Dermis microvascular lymphatic vessel endothelial cell (primary cell): ENCODE measurements at regions not wholly inside any gene's neighbourhood (a gene's known extent, or its start where the extent isn't known, plus 50 kb on each side); places are given as distances from the start of the nearest gene placed in this dataset.

ENCODE experiments used
- DNase-seq, 2 donors: peaks; one replicate each; pipeline versions ENCODE4 v3.0.0 to v3.0.0-alpha.2; 2010; ENCODE audit warnings: low read depth in 2 of 2

- no peak for DNase-seq
Observed at GRCh38 chr16:61596655-61597054, 439.6 kb downstream of the CDH8 start.

- DNase-seq: no peak
Observed at GRCh38 chr16:61595605-61596004, 440.6 kb downstream of the CDH8 start.

GRCh38 chr16:61590577-61590976, 445.7 kb downstream of the CDH8 start:
- no peak for DNase-seq

- no peak for DNase-seq
Observed at GRCh38 chr16:61587526-61587925, 448.7 kb downstream of the CDH8 start.

GRCh38 chr16:61581417-61582046, 454.7 kb downstream of the CDH8 start:
- DNase-seq: no peak

GRCh38 chr16:61580579-61580978, 455.7 kb downstream of the CDH8 start:
- DNase-seq: no peak

GRCh38 chr16:61579195-61579594, 457.0 kb downstream of the CDH8 start:
- no peak for DNase-seq

GRCh38 chr16:61576476-61576875, 459.8 kb downstream of the CDH8 start:
- DNase-seq: no peak

GRCh38 chr16:61575617-61576016, 460.6 kb downstream of the CDH8 start:
- no peak for DNase-seq

DNA sequence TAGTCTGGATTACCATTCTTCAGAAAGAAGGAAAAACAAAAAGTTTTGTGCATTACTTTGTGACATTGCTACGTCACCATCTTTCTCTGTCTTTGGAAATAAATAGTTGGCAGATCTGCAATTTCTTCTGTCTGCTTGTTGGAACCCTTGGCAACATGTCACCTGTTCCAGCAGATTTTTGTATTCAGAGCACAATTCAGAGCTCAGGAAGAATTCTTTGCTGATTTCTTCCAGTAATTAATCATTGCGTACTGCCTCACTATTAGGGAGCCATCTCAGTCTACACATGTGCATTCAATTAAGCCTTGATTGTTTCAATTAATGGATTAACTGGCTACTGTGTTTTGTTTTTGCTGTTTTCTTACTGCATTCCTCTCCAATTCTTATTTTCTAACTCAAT, 467.2 kb downstream of the CDH8 start:
- no peak for DNase-seq

DNA sequence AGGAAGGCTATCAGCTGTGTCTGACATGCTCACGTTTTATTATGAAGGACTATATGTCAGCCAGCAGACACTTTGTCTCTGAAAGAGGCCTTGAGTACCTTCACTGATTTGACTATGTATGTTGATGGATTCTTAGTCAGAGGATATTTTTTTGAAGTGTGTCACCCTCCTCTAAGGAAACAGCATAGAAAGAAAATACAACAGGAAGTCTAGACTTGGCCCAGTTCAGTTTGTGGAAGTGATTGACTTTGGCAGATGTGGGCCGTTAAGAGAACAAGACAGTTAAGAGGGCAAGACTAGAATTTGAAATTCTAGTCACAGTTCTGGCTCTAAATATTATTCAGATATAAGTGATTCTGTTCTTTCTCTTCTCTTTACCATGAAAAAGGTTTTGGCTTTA, 471.5 kb downstream of the CDH8 start:
- DNase-seq: no peak

GRCh38 chr16:61555718-61556441, 480.4 kb downstream of the CDH8 start:
- no peak for DNase-seq

- no peak for DNase-seq
Observed at GRCh38 chr16:61549327-61549726, 486.9 kb downstream of the CDH8 start.

- DNase-seq: no peak
Observed at GRCh38 chr16:61547626-61548025, 488.6 kb downstream of the CDH8 start.

GRCh38 chr16:61544165-61544564, 492.1 kb downstream of the CDH8 start:
- no peak for DNase-seq

DNA sequence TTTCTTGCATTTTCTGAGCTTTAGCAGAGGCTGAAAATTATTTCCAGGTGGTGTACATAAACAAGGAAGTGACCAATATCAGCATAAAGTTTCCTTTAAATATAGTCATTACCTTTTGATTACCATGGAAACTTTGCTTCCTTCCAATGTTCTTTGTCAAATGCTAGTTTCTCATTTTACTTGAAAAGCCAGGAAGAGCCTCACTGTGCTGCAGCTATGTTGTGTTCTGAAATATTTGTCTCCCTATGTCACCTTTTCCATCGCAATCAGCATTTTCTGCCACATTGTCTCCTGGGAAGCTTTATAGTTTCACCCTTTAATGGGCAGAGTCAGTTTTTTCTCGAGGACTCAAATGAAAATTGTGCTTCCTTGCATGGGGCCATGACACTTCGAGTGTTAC, 496.0 kb downstream of the CDH8 start:
- DNase-seq: no peak

DNA sequence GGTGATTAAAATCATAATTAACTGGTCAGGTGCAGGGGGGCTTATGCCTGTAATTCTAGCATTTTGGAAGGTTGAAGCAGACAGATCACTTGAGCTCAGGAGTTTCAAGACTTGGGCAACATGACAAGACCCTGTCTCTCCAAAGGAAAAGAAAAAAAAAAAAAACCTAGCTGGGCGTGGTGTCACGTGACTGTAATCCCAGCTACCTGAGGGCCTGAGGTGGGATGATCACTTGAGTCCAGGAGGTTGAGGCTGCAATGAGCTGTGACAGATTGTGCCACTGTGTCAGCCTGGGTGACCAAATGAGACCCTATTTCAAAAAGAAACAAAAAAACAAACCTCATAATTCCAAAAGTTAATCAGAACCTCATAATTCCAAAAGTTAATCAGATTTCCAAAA, 505.5 kb downstream of the CDH8 start:
- DNase-seq: no peak

DNA sequence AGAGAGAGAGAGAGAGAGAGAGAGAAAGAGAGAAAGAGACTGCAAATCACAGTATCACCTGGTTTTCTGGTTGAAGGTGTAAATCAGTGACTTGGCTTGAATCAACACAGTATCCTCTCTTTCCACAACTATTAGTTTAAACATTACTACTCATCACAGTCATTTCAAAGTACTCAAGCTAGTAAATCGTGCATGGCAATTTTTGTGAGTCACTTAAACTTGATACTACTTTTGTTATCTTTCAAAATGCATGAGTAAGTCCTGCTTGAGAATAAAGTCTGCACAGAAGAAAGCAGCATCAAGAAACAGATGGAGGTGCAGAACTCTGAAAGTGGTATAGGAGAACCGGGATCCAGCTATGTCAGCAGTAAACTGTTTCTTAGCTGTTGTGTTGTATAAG, 535.4 kb downstream of the CDH8 start:
- DNase-seq: no peak

DNA sequence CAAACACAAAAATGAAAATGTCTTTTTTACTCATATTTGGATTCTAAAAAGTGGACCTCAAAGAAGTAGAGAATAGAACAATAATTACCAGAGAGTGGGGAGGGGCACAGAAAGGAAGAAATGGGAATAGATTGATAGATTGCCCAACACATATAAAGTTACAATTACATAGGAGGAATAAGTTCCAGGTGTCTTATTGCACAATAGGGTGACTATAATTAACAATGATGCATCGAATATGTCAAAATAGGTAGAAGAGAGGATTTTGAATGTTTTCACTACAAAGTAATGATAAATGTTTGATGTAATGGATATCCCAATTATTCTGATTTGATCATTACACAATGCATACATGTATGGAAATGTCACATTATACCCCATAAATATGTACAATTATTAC, 556.0 kb downstream of the CDH8 start:
- no peak for DNase-seq

DNA sequence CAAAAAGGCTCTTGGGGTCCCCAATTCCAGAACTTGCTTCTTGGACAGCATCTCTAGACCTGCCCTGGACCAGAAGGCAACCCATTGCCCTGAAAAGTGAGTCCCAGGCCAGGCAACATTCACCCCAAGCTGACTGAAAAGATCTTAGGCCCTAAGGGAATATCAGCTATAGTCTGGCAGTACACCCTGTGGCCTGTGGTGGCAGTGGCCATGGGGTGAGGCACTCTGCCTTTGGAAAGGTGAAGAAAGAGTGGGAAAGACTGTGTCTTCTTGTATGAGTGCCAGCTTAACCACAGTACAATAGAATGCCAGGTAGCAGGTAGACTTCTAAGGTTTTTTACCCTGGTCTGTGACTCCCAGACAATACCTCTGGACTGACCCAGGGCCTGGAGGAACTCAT, 564.5 kb downstream of the CDH8 start:
- no peak for DNase-seq

DNA sequence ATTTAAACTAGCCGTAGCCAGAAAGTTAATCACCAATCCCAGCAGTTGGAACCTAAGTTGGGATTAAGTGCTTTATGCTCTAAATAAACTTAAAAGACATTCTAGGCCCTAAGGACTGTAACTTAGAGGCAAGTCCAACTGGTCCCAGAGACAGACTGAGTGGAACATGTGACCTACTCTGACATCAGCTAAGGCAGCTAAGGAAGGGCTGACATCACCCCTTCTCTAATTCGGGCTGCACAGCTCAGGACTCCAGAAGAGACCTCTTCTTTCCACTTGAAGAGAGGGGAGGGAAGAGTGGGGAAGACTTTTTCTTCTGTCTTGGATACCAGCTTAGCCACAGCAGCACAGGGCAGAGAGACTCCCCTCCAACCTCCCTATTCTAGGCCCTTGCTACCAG, 565.2 kb downstream of the CDH8 start:
- no peak for DNase-seq

- no peak for DNase-seq
Observed at GRCh38 chr16:61465285-61465684, 571.0 kb downstream of the CDH8 start.

DNA sequence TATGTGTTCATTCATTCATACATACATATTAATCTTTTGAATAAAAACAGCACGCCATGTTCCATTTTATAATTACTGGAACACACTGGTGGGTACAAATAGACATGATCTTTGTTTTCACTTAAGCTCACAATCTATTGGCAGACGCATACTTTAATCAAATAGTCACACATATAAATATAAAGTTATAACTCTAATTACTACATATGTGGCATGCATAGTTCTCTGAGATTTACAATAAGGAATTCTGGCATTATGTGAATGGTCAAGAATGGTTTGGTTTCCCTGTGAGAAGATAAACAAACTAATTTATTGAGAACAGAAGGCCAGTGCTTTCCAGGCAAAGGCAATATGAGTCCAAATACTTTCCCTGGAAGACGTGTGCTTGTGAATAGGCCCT, 576.2 kb downstream of the CDH8 start:
- no peak for DNase-seq

DNA sequence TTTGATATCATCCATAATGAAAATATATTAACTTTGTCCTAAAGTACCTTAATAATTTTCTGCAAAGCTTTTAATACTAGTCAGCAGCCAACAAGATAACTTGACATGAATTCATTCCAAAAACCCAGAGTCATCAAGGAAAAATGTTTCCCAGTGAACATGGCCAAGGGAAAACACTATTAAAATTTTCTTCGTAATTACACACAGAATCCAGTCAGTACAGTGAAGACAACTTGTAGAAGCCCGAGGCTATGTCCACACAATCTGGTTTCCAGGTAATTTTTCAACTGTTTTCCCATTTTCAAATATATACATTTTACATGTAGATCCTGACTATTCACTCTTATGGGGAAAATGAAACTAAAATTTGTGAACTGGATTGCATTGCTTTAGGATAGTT, 600.9 kb downstream of the CDH8 start:
- DNase-seq: no peak
